ENCODE measurements at regions not wholly inside any gene's neighbourhood (a gene's known extent, or its start where the extent isn't known, plus 50 kb on each side); places are given as distances from the start of the nearest gene placed in this dataset.

- no peak for DNase-seq (ENCODE audit: low read depth)
These were observed 50.2 kb upstream of the CCND2 start for GRCh38 chr12:4223273-4223845.

GRCh38 chr12:4221258-4221620 is 52.3 kb upstream of the CCND2 start:
- DNase-seq (ENCODE audit: low read depth): no peak

GRCh38 chr12:4220536-4221257 is 52.9 kb upstream of the CCND2 start:
- DNase-seq (ENCODE audit: low read depth): no peak

- DNase-seq (ENCODE audit: low read depth): no peak
These were observed 56.5 kb upstream of the CCND2 start for GRCh38 chr12:4217091-4217490.

- DNase-seq (ENCODE audit: low read depth): no peak
These were observed 57.2 kb upstream of the CCND2 start for GRCh38 chr12:4216187-4216927.

GRCh38 chr12:4215229-4216186 is 58.1 kb upstream of the CCND2 start:
- DNase-seq (ENCODE audit: low read depth): no peak

- no peak for DNase-seq (ENCODE audit: low read depth)
These were observed 58.7 kb upstream of the CCND2 start for GRCh38 chr12:4214877-4215228.

- no peak for DNase-seq (ENCODE audit: low read depth)
These were observed 60.1 kb upstream of the CCND2 start for GRCh38 chr12:4213471-4213870.

GRCh38 chr12:4212845-4213244 is 60.7 kb upstream of the CCND2 start:
- DNase-seq (ENCODE audit: low read depth): no peak

- DNase-seq (ENCODE audit: low read depth): no peak
These were observed 62.2 kb upstream of the CCND2 start for GRCh38 chr12:4211372-4211771.

GRCh38 chr12:4210183-4210582 is 63.4 kb upstream of the CCND2 start:
- DNase-seq (ENCODE audit: low read depth): no peak

- DNase-seq (ENCODE audit: low read depth): no peak
These were observed 67.1 kb upstream of the CCND2 start for GRCh38 chr12:4206470-4206869.

- DNase-seq (ENCODE audit: low read depth): no peak
These were observed 69.7 kb upstream of the CCND2 start for GRCh38 chr12:4203772-4204376.

- no peak for DNase-seq (ENCODE audit: low read depth)
These were observed 70.6 kb upstream of the CCND2 start for GRCh38 chr12:4202918-4203317.

- DNase-seq (ENCODE audit: low read depth): no peak
These were observed 71.1 kb upstream of the CCND2 start for GRCh38 chr12:4202487-4202886.

GRCh38 chr12:4201333-4202100 is 72.0 kb upstream of the CCND2 start:
- DNase-seq (ENCODE audit: low read depth): no peak

- no peak for DNase-seq (ENCODE audit: low read depth)
These were observed 75.4 kb upstream of the CCND2 start for GRCh38 chr12:4197922-4198763.

- DNase-seq (ENCODE audit: low read depth): no peak
These were observed 76.6 kb upstream of the CCND2 start for GRCh38 chr12:4196805-4197420.

- no peak for DNase-seq (ENCODE audit: low read depth)
These were observed 78.9 kb upstream of the CCND2 start for GRCh38 chr12:4194668-4195067.

GRCh38 chr12:4193821-4194220 is 79.7 kb upstream of the CCND2 start:
- no peak for DNase-seq (ENCODE audit: low read depth)

All from fibroblast of gingiva (primary cell).